GM04504 (cell line): ENCODE measurements at regions not wholly inside any gene's neighbourhood (a gene's known extent, or its start where the extent isn't known, plus 50 kb on each side); places are given as distances from the start of the nearest gene placed in this dataset.

Experiments used
- DNase-seq: peaks from one replicate; pipeline ENCODE4 v3.0.0-alpha.2; 2012; ENCODE audit warnings: low read depth

- DNase-seq: no peak
Measured at GRCh38 chr20:12022126-12022525, 104.4 kb downstream of the BTBD3 start.

GRCh38 chr20:12023194-12023795 is 105.6 kb downstream of the BTBD3 start:
- no peak for DNase-seq

- DNase-seq: no peak
Measured at GRCh38 chr20:12028771-12029170, 111.1 kb downstream of the BTBD3 start.

- DNase-seq: no peak
Measured at GRCh38 chr20:12030470-12030869, 112.8 kb downstream of the BTBD3 start.

GRCh38 chr20:12036142-12036541 is 118.4 kb downstream of the BTBD3 start:
- no peak for DNase-seq

- DNase-seq: no peak
Measured at GRCh38 chr20:12037521-12037920, 119.8 kb downstream of the BTBD3 start.

- DNase-seq: no peak
Measured at GRCh38 chr20:12040261-12040660, 122.6 kb downstream of the BTBD3 start.

GRCh38 chr20:12044969-12045368 is 127.3 kb downstream of the BTBD3 start:
- no peak for DNase-seq

- no peak for DNase-seq
Measured at GRCh38 chr20:12047838-12048432, 130.2 kb downstream of the BTBD3 start.

- DNase-seq: no peak
Measured at GRCh38 chr20:12049125-12049524, 131.4 kb downstream of the BTBD3 start.

GRCh38 chr20:12051206-12052163 is 133.8 kb downstream of the BTBD3 start:
- DNase-seq: no peak

GRCh38 chr20:12053353-12053752 is 135.7 kb downstream of the BTBD3 start:
- no peak for DNase-seq

GRCh38 chr20:12054556-12054955 is 136.9 kb downstream of the BTBD3 start:
- DNase-seq: no peak

GRCh38 chr20:12055161-12055560 is 137.5 kb downstream of the BTBD3 start:
- no peak for DNase-seq

- DNase-seq: no peak
Measured at GRCh38 chr20:12056839-12057238, 139.1 kb downstream of the BTBD3 start.

GRCh38 chr20:12057778-12058177 is 140.1 kb downstream of the BTBD3 start:
- DNase-seq: no peak

GRCh38 chr20:12058216-12058615 is 140.5 kb downstream of the BTBD3 start:
- DNase-seq: no peak

GRCh38 chr20:12061466-12061865 is 143.8 kb downstream of the BTBD3 start:
- no peak for DNase-seq

- no peak for DNase-seq
Measured at GRCh38 chr20:12063106-12063684, 145.5 kb downstream of the BTBD3 start.

- DNase-seq: no peak
Measured at GRCh38 chr20:12064540-12064939, 146.8 kb downstream of the BTBD3 start.

GRCh38 chr20:12067686-12068085 is 150.0 kb downstream of the BTBD3 start:
- DNase-seq: no peak

- DNase-seq: no peak
Measured at GRCh38 chr20:12068121-12068520, 150.4 kb downstream of the BTBD3 start.

GRCh38 chr20:12069181-12069580 is 151.5 kb downstream of the BTBD3 start:
- no peak for DNase-seq
